ENCODE measurements at regions not wholly inside any gene's neighbourhood (a gene's known extent, or its start where the extent isn't known, plus 50 kb on each side); places are given as distances from the start of the nearest gene placed in this dataset.

GRCh38 chr7:108722561-108722960 lies 152.9 kb downstream of the DNAJB9 start:
- TF ChIP-seq POLR2A (IDR thresholded peaks at IDR 0.05) (no peak), CTCF (IDR thresholded peaks at IDR 0.05 in 4 of 5, conservative IDR thresholded peaks at IDR 0.05 in 1 of 5) (no peak)
